ENCODE measurements at regions not wholly inside any gene's neighbourhood (a gene's known extent, or its start where the extent isn't known, plus 50 kb on each side); places are given as distances from the start of the nearest gene placed in this dataset.

DNA sequence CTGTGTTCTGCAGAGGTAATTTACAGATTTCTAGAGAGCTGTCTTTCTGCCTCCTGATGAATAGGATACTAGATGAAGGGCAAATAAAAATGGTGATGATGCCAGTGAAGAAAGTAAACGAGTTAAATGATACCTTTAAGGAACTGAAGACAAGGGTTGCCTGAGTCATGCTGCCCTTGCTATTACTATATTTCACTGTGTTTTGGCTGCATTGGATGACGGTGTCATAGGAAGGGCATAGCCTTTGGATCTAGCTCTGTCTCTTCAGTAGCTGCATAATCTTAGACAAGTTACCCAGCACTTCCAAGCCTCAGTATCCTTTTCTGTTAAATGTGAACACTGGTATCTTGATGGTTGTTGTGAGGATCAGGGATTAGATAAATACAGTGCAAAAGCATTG is 131.5 kb upstream of the FGGY start:
- intact Hi-C loops (cut with micrococcal nuclease) = no loop called here
- H3K27me3 Mint-ChIP-seq (ENCODE audit: insufficient read depth, unreplicated experiment) = no peaks in the 10 kb centered on the region
- no peaks in the 10 kb centered on the region for H3K36me3 Mint-ChIP-seq (ENCODE audit: insufficient read depth, unreplicated experiment)
- BruUV-seq (replicated peaks) = no TSS peak
- no peak overlapping the region for H3K27ac Mint-ChIP-seq (ENCODE audit: low read depth, unreplicated experiment)
- H3K4me1 Mint-ChIP-seq (ENCODE audit: insufficient read depth, unreplicated experiment) = no peaks in the 10 kb centered on the region
- DNase-seq (ENCODE audit: unreplicated experiment) = no peak
- TF ChIP-seq, protein P1, sequence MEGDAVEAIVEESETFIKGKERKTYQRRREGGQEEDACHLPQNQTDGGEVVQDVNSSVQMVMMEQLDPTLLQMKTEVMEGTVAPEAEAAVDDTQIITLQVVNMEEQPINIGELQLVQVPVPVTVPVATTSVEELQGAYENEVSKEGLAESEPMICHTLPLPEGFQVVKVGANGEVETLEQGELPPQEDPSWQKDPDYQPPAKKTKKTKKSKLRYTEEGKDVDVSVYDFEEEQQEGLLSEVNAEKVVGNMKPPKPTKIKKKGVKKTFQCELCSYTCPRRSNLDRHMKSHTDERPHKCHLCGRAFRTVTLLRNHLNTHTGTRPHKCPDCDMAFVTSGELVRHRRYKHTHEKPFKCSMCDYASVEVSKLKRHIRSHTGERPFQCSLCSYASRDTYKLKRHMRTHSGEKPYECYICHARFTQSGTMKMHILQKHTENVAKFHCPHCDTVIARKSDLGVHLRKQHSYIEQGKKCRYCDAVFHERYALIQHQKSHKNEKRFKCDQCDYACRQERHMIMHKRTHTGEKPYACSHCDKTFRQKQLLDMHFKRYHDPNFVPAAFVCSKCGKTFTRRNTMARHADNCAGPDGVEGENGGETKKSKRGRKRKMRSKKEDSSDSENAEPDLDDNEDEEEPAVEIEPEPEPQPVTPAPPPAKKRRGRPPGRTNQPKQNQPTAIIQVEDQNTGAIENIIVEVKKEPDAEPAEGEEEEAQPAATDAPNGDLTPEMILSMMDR (IDR thresholded peaks at IDR 0.05; ENCODE audit: unreplicated experiment) = no peak
- POLR2A ChIA-PET = interaction anchor here (0.6 kb wide), 1 partner anchor 604 kb away, joined by 3 read pairs; no protein-coding TSS in a partner anchor
- no peaks in the 10 kb centered on the region for H3K9me3 Mint-ChIP-seq (ENCODE audit: unreplicated experiment)
- CTCF ChIA-PET = no interaction called here
- no peak overlapping the region for H3K4me3 Mint-ChIP-seq (ENCODE audit: unreplicated experiment)

DNA sequence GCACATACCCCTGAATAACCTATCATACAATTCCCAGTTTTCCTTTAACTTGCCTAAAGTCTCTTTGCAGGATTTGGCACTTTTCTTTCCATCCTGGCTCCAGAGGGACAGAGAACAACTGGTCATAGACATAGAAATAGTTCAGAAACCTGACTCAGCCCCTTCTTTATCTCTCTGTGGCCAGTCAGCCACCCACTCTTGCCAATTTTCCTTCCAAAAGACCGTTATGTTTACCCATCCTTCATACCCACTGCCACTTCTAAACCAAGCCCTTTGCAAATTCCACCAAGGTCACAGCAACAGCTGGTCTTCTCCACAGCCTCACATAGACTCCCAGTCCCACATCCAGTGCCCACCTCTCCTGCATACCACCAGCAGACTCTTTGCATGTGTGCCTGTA is 127.2 kb upstream of the FGGY start:
- no peaks in the 10 kb centered on the region for H3K9me3 Mint-ChIP-seq (ENCODE audit: unreplicated experiment)
- ChIA-PET CTCF (no interaction called here), POLR2A (interaction anchor here (0.5 to 0.9 kb wide), 3 partner anchors 10 to 267 kb away, joined by 3 read pairs; no protein-coding TSS in a partner anchor)
- no peaks in the 10 kb centered on the region for H3K36me3 Mint-ChIP-seq (ENCODE audit: insufficient read depth, unreplicated experiment)
- intact Hi-C loops (cut with micrococcal nuclease) = no loop called here
- BruUV-seq (replicated peaks) = no TSS peak
- H3K27ac Mint-ChIP-seq (ENCODE audit: low read depth, unreplicated experiment) = no peak overlapping the region
- no peaks in the 10 kb centered on the region for H3K27me3 Mint-ChIP-seq (ENCODE audit: insufficient read depth, unreplicated experiment)
- TF ChIP-seq, protein P1 (IDR thresholded peaks at IDR 0.05; ENCODE audit: unreplicated experiment) = no peak
- peaks cover 8% of the 10 kb centered on the region for H3K4me1 Mint-ChIP-seq (ENCODE audit: insufficient read depth, unreplicated experiment)
- H3K4me3 Mint-ChIP-seq (ENCODE audit: unreplicated experiment) = no peak overlapping the region
- DNase-seq (ENCODE audit: unreplicated experiment) = no peak

DNA sequence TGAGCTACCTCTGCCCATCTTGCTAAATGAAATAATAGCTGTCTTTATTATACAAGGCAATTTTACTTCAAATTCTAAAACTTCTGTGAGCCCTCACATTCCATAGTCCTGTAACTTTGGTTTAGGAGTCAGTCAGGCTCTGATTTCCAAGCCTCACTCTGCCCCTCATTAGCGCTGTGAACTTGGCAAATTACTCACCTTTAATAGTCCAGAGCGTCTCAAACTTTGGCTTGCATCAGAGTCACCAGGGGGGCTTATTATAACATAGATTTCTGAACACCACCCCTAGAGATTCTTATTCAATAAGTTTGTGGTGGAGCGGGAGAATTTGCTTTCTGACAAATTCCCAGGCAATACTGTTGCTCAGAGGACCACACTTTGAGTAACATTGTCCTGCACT is 126.2 kb upstream of the FGGY start:
- Mint-ChIP-seq H3K36me3 (ENCODE audit: insufficient read depth, unreplicated experiment) (no peaks in the 10 kb centered on the region), H3K4me3 (ENCODE audit: unreplicated experiment) (no peak overlapping the region), H3K27me3 (ENCODE audit: insufficient read depth, unreplicated experiment) (no peaks in the 10 kb centered on the region), H3K4me1 (ENCODE audit: insufficient read depth, unreplicated experiment) (peaks cover 8% of the 10 kb centered on the region), H3K27ac (ENCODE audit: low read depth, unreplicated experiment) (no peak overlapping the region), H3K9me3 (ENCODE audit: unreplicated experiment) (no peaks in the 10 kb centered on the region)
- CTCF ChIA-PET = interaction anchor here (0.6 kb wide), 1 partner anchor 9 kb away, joined by 3 read pairs; no protein-coding TSS in a partner anchor
- POLR2A ChIA-PET = no interaction called here
- TF ChIP-seq, protein P1 (IDR thresholded peaks at IDR 0.05; ENCODE audit: unreplicated experiment) = no peak
- no TSS peak for BruUV-seq (replicated peaks)
- intact Hi-C loops (cut with micrococcal nuclease) = no loop called here
- no peak for DNase-seq (ENCODE audit: unreplicated experiment)

DNA sequence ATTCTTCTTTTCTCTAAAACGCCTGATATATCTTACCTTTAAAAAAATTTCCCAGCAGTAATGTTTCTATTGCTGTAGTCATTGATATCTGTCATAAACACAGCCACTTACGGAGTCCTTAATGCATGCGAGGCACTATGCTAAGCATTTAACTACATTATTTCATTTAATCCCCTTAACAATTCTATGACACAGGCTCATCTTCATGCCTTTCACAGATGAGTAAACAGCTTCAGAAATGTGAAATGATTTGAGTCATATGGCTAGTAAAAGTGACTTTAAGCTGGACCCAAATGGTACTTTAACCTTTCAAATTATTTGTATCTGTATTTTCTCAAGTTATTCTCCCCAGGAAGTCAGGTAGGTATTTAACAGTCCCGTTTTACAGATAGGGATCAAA is 125.1 kb upstream of the FGGY start:
- no peaks in the 10 kb centered on the region for H3K9me3 Mint-ChIP-seq (ENCODE audit: unreplicated experiment)
- H3K36me3 Mint-ChIP-seq (ENCODE audit: insufficient read depth, unreplicated experiment) = no peaks in the 10 kb centered on the region
- CTCF ChIA-PET = no interaction called here
- TF ChIP-seq, protein P1 (IDR thresholded peaks at IDR 0.05; ENCODE audit: unreplicated experiment) = no peak
- no peaks in the 10 kb centered on the region for H3K27me3 Mint-ChIP-seq (ENCODE audit: insufficient read depth, unreplicated experiment)
- H3K27ac Mint-ChIP-seq (ENCODE audit: low read depth, unreplicated experiment) = no peak overlapping the region
- no peak overlapping the region for H3K4me3 Mint-ChIP-seq (ENCODE audit: unreplicated experiment)
- peaks cover 8% of the 10 kb centered on the region for H3K4me1 Mint-ChIP-seq (ENCODE audit: insufficient read depth, unreplicated experiment)
- intact Hi-C loops (cut with micrococcal nuclease) = no loop called here
- no peak for DNase-seq (ENCODE audit: unreplicated experiment)
- BruUV-seq (replicated peaks) = no TSS peak
- POLR2A ChIA-PET = no interaction called here
